Fibroblast of the conjunctiva (primary cell): ENCODE measurements at regions not wholly inside any gene's neighbourhood (a gene's known extent, or its start where the extent isn't known, plus 50 kb on each side); places are given as distances from the start of the nearest gene placed in this dataset.
"Not testable (repeated sequence)": the region's sequence is repeated elsewhere in the genome, so short reads cannot be mapped to it uniquely, and the experiment has no call there.

Experiments used
- DNase-seq: peaks from one replicate; pipeline ENCODE4 v3.0.0-alpha.2; 2010; ENCODE audit warnings: low read depth

GRCh38 chr7:83738291-83738835, 89.4 kb upstream of the SEMA3E start:
- no peak for DNase-seq

- DNase-seq, result no peak
Observed at GRCh38 chr7:83732305-83732704, 83.4 kb upstream of the SEMA3E start.

- DNase-seq, result no peak
Observed at GRCh38 chr7:83731154-83731553, 82.2 kb upstream of the SEMA3E start.

GRCh38 chr7:83716923-83717322, 68.0 kb upstream of the SEMA3E start:
- DNase-seq, result not testable (repeated sequence)

- no peak for DNase-seq
Observed at GRCh38 chr7:83708531-83708930, 59.6 kb upstream of the SEMA3E start.

GRCh38 chr7:83704564-83704963, 55.6 kb upstream of the SEMA3E start:
- no peak for DNase-seq

- no peak for DNase-seq
Observed at GRCh38 chr7:83702446-83702845, 53.5 kb upstream of the SEMA3E start.

- DNase-seq, result peak; percentile 27
Observed at GRCh38 chr7:83701736-83702135, 52.8 kb upstream of the SEMA3E start.
